IMR-90 (cell line): ENCODE measurements at regions not wholly inside any gene's neighbourhood (a gene's known extent, or its start where the extent isn't known, plus 50 kb on each side); places are given as distances from the start of the nearest gene placed in this dataset.
A peak's percentile ranks its signal among the peaks of the same experiment; 100 is the strongest.

Experiments used
- ATAC-seq: fragments of 200-7000 bp; cut with Tn5 transposase; 2 replicates; pipeline ENCODE4 v1.9.1; 2020; ENCODE audit warnings: low read depth, mild to moderate bottlenecking, moderate library complexity
- BruUV-seq: library from RNA; stranded (reverse); fragments of 400-500 nt; replicated peaks from 2 replicates; lab custom pipeline; 2021; lab: Mats Ljungman, UMichigan
- CTCF ChIA-PET: fragments of 300-600 bp; formaldehyde crosslinking; extraction: SDS; loops from one replicate; lab custom pipeline; 2021; ENCODE audit warnings: antibody characterized with exemption; lab: Yijun Ruan, JAX
- POLR2A ChIA-PET: fragments of 300-600 bp; sonication (Branson Sonifier 250); formaldehyde crosslinking; loops from one replicate; lab custom pipeline; 2022; ENCODE audit warnings: antibody characterized with exemption; ENCODE audit not compliant: unreplicated experiment; lab: Charles Lee
- DNase-seq: peaks from one replicate; pipeline ENCODE4 v3.0.0; 2013
- H2AFZ ChIP-seq: replicated peaks from 2 replicates; pipeline ENCODE3; 2013; ENCODE audit warnings: low read length, mild to moderate bottlenecking; ENCODE audit not compliant: poor library complexity
- H2AK5ac ChIP-seq: 2 replicates; pipeline ENCODE4 v1.6.1; 2013; ENCODE audit warnings: low read depth, low read length, inconsistent platforms
- H2AK9ac ChIP-seq: replicated peaks from 2 replicates; pipeline ENCODE3; 2013; ENCODE audit warnings: mild to moderate bottlenecking, low read depth, low read length, moderate library complexity; ENCODE audit not compliant: poor library complexity
- H2BK120ac ChIP-seq: 2 replicates; pipeline ENCODE4 v1.6.1; 2013; ENCODE audit warnings: low read depth, low read length, inconsistent platforms
- H2BK15ac ChIP-seq: 3 replicates; pipeline ENCODE4 v1.6.1; 2013; ENCODE audit warnings: low read depth, low read length, inconsistent platforms
- H2BK20ac ChIP-seq: 2 replicates; pipeline ENCODE4 v1.6.1; 2013; ENCODE audit warnings: low read depth, mild to moderate bottlenecking, inconsistent platforms, low read length, moderate library complexity
- H2BK5ac ChIP-seq: 2 replicates; pipeline ENCODE4 v1.6.1; 2013; ENCODE audit warnings: mild to moderate bottlenecking, low read depth, low read length, inconsistent platforms; ENCODE audit not compliant: poor library complexity, severe bottlenecking
- H3K14ac ChIP-seq: replicated peaks from 2 replicates; pipeline ENCODE4 v1.6.1; 2013; ENCODE audit warnings: low read depth, low read length, inconsistent platforms
- H3K18ac ChIP-seq: 2 replicates; pipeline ENCODE4 v1.6.1; 2013; ENCODE audit warnings: low read depth, low read length, control low read depth
- H3K23ac ChIP-seq: 2 replicates; pipeline ENCODE4 v1.6.1; 2013; ENCODE audit warnings: low read depth, low read length, inconsistent platforms
- H3K27ac ChIP-seq: 2 replicates; pipeline ENCODE4 v1.5.1; 2013; ENCODE audit warnings: mild to moderate bottlenecking, control low read depth, low read length; ENCODE audit not compliant: insufficient read depth
- H3K27me3 ChIP-seq: 2 replicates; pipeline ENCODE4 v1.6.1; 2013; ENCODE audit warnings: low read length; ENCODE audit not compliant: control insufficient read depth, insufficient read depth
- H3K36me3 ChIP-seq: 2 replicates; pipeline ENCODE4 v1.6.1; 2013; ENCODE audit warnings: low read length, mixed read lengths; ENCODE audit not compliant: control insufficient read depth, insufficient read depth
- H3K4ac ChIP-seq: 2 replicates; pipeline ENCODE4 v1.6.1; 2013; ENCODE audit warnings: low read depth, low read length, inconsistent platforms
- H3K4me1 ChIP-seq: 2 replicates; pipeline ENCODE4 v1.6.1; 2013; ENCODE audit warnings: low read length, mixed read lengths; ENCODE audit not compliant: control insufficient read depth, insufficient read depth
- H3K4me2 ChIP-seq: 2 replicates; pipeline ENCODE4 v1.6.1; 2013; ENCODE audit warnings: low read depth, mild to moderate bottlenecking, control low read depth, low read length, moderate library complexity
- H3K4me3 ChIP-seq: 2 replicates; pipeline ENCODE4 v1.5.1; 2013; ENCODE audit warnings: low read depth, mild to moderate bottlenecking, control low read depth, low read length, moderate library complexity; ENCODE audit not compliant: insufficient read depth
- H3K56ac ChIP-seq: 2 replicates; pipeline ENCODE4 v1.6.1; 2013; ENCODE audit warnings: low read length, inconsistent platforms; ENCODE audit not compliant: insufficient read depth; ENCODE audit errors: extremely low read depth
- H3K79me1 ChIP-seq, 2 experiments: 2 replicates each; pipeline ENCODE4 v1.6.1; 2013; ENCODE audit warnings: low read length in 2 of 2, inconsistent platforms in 1 of 2, low read depth in 1 of 2
- H3K9ac ChIP-seq: 2 replicates; pipeline ENCODE4 v1.6.1; 2013; ENCODE audit warnings: low read depth, low read length, control low read depth
- H3K9me1 ChIP-seq: 2 replicates; pipeline ENCODE4 v1.6.1; 2013; ENCODE audit warnings: low read length, inconsistent platforms; ENCODE audit not compliant: insufficient read depth
- H3K9me3 ChIP-seq: 2 replicates; pipeline ENCODE4 v1.6.1; 2013; ENCODE audit warnings: low read length; ENCODE audit not compliant: control insufficient read depth, insufficient read depth
- H4K20me1 ChIP-seq: 2 replicates; pipeline ENCODE4 v1.6.1; 2013; ENCODE audit warnings: low read length, inconsistent platforms; ENCODE audit not compliant: insufficient read depth
- H4K5ac ChIP-seq: 2 replicates; pipeline ENCODE4 v1.6.1; 2013; ENCODE audit warnings: mild to moderate bottlenecking, low read depth, low read length, control low read depth
- H4K8ac ChIP-seq, 2 experiments: 2 replicates each; pipeline ENCODE4 v1.6.1; 2013; ENCODE audit warnings: low read depth in 2 of 2, low read length in 2 of 2, control low read depth in 1 of 2, inconsistent platforms in 1 of 2
- H4K91ac ChIP-seq: 2 replicates; pipeline ENCODE4 v1.6.1; 2013; ENCODE audit warnings: low read depth, low read length, inconsistent platforms; ENCODE audit not compliant: insufficient read depth
- BHLHE40 ChIP-seq: fragments of 150-350 bp; IDR thresholded peaks from 2 replicates; pipeline ENCODE4 v1.6.1; 2016; ENCODE audit warnings: mild to moderate bottlenecking, low read depth, low read length
- CEBPB ChIP-seq: IDR thresholded peaks from 2 replicates; pipeline ENCODE4 v1.6.1; 2012; ENCODE audit warnings: low read depth, low read length, improper control_type of control experiment
- CHD1 ChIP-seq: IDR thresholded peaks from 2 replicates; pipeline ENCODE4 v1.6.1; 2012; ENCODE audit warnings: low read depth, low read length, improper control_type of control experiment
- CTCF ChIP-seq: conservative IDR thresholded peaks from 2 replicates; pipeline ENCODE4 v1.5.1; 2012; ENCODE audit warnings: mild to moderate bottlenecking, low read depth, low read length, improper control_type of control experiment
- MAFK ChIP-seq: IDR thresholded peaks from 2 replicates; pipeline ENCODE4 v1.6.1; 2012; ENCODE audit warnings: low read depth, low read length, improper control_type of control experiment
- NFE2L2 ChIP-seq: fragments of 150-350 bp; IDR thresholded peaks from 2 replicates; pipeline ENCODE4 v1.6.1; 2016; ENCODE audit warnings: low read depth, mild to moderate bottlenecking, low read length
- WGBS, 2 experiments: methylation state at CpG; one replicate each; pipeline versions ENCODE4 v1.1.5 to v1.1.7; 2013; ENCODE audit warnings: missing lambda C conversion rate in 2 of 2; ENCODE audit not compliant: insufficient read length in 1 of 2; ENCODE audit errors: extremely low coverage in 2 of 2; 5-methylcytosine and 5-hydroxymethylcytosine counted together
- dilution Hi-C: fragments of 300-500 bp; cut with HindIII; formaldehyde crosslinking; loops from one replicate; pipeline ENCODE4 v1.14.3; 2018; ENCODE audit warnings: low sequenced_read_pairs; ENCODE audit not compliant: unreplicated experiment
- in situ Hi-C: fragments of 300-500 bp; cut with MboI; formaldehyde crosslinking; loops from 3 replicates; pipeline ENCODE4 v1.14.3; 2019; ENCODE audit warnings: low sequenced_read_pairs, inconsistent platforms, mixed read lengths
- intact Hi-C: fragments of 100-400 bp; cut with micrococcal nuclease; formaldehyde crosslinking; loops from 2 replicates; pipeline ENCODE4 v1.10.0; 2022

- dilution Hi-C loops (no loop called here), in situ Hi-C loops (no loop called here), intact Hi-C loops (no loop called here)
- no peaks in the 10 kb centered on the region for H3K79me1 ChIP-seq
- no peak overlapping the region for H3K18ac ChIP-seq
- no peak overlapping the region for H3K4me3 ChIP-seq
- 75% methylated on average over 4 of the region's 17 CpGs; no CpG with 5 or more reads in 1 of the 2 experiments for WGBS, 2 experiments
- no peak overlapping the region for H3K56ac ChIP-seq
- H3K27ac ChIP-seq, result no peak overlapping the region
- no peak overlapping the region for H3K4ac ChIP-seq
- no peak overlapping the region for H4K8ac ChIP-seq
- DNase-seq, result peak; percentile 27
- ChIA-PET CTCF (no interaction called here), POLR2A (no interaction called here)
- H3K9me1 ChIP-seq, result peaks cover 4% of the 10 kb centered on the region; the same call in 1 of the 2 replicates
- no peak overlapping the region for H2BK5ac ChIP-seq
- H2BK120ac ChIP-seq, result no peak overlapping the region
- H4K91ac ChIP-seq, result no peak overlapping the region
- peaks cover 5% of the 10 kb centered on the region; the same call in 1 of the 2 replicates for H3K4me1 ChIP-seq
- no peak overlapping the region for H3K9ac ChIP-seq
- H3K4me2 ChIP-seq, result no peak overlapping the region
- no peaks in the 10 kb centered on the region for H3K27me3 ChIP-seq
- no peaks in the 10 kb centered on the region for H3K9me3 ChIP-seq
- no peaks in the 10 kb centered on the region for H3K36me3 ChIP-seq
- H2AFZ ChIP-seq, result no peak overlapping the region
- no peak overlapping the region for H2BK15ac ChIP-seq
- H2AK5ac ChIP-seq, result peak overlapping the region; percentile 32; the same call in 1 of the 2 replicates
- no peak overlapping the region; the same call in 1 of the 2 replicates for H3K14ac ChIP-seq
- no peak overlapping the region for H3K23ac ChIP-seq
- no peak overlapping the region for H4K5ac ChIP-seq
- H4K20me1 ChIP-seq, result no peaks in the 10 kb centered on the region
- no peak for ATAC-seq
- no peak overlapping the region for H2BK20ac ChIP-seq
- peak; percentile 67 for TF ChIP-seq MAFK
- TF ChIP-seq CEBPB, result no peak
- no peak for TF ChIP-seq CHD1
- TF ChIP-seq BHLHE40, result no peak
- TF ChIP-seq CTCF, result no peak
- TF ChIP-seq NFE2L2, result peak; percentile 85
- H2AK9ac ChIP-seq, result no peak overlapping the region
- BruUV-seq, result no TSS peak
Observed at GRCh38 chr10:4024027-4024426, 239.0 kb upstream of the KLF6 start.
